Hematopoietic multipotent progenitor cell treated with erythropoietin and hydrocortisone succinate and interleukin-3 and kit ligand, for 15 days (in vitro differentiated cells): ENCODE measurements at regions not wholly inside any gene's neighbourhood (a gene's known extent, or its start where the extent isn't known, plus 50 kb on each side); places are given as distances from the start of the nearest gene placed in this dataset.

Experiments used
- DNase-seq: peaks from one replicate; pipeline ENCODE4 v3.0.0-alpha.2; 2015; ENCODE audit warnings: low spot score

- DNase-seq, result no peak
Measured at GRCh38 chr15:37876900-37877299, 57.5 kb upstream of the TMCO5A start.

GRCh38 chr15:37877851-37878741, 56.3 kb upstream of the TMCO5A start:
- no peak for DNase-seq

- DNase-seq, result no peak
Measured at GRCh38 chr15:37880009-37880834, 54.2 kb upstream of the TMCO5A start.

GRCh38 chr15:37880835-37881153, 53.6 kb upstream of the TMCO5A start:
- DNase-seq, result no peak

- no peak for DNase-seq
Measured at GRCh38 chr15:37881237-37882013, 53.0 kb upstream of the TMCO5A start.

- no peak for DNase-seq
Measured at GRCh38 chr15:37882640-37883039, 51.8 kb upstream of the TMCO5A start.
